SH-SY5Y (cell line): ENCODE measurements at regions not wholly inside any gene's neighbourhood (a gene's known extent, or its start where the extent isn't known, plus 50 kb on each side); places are given as distances from the start of the nearest gene placed in this dataset.

ENCODE experiments used
- GATA2 ChIP-seq: IDR thresholded peaks from 2 replicates; pipeline ENCODE4 v1.6.1; 2011; ENCODE audit warnings: mild to moderate bottlenecking, low read depth, low read length
- GATA3 ChIP-seq: IDR thresholded peaks from 2 replicates; pipeline ENCODE4 v1.6.1; 2011; ENCODE audit warnings: low read depth, mild to moderate bottlenecking, low read length, moderate library complexity

DNA sequence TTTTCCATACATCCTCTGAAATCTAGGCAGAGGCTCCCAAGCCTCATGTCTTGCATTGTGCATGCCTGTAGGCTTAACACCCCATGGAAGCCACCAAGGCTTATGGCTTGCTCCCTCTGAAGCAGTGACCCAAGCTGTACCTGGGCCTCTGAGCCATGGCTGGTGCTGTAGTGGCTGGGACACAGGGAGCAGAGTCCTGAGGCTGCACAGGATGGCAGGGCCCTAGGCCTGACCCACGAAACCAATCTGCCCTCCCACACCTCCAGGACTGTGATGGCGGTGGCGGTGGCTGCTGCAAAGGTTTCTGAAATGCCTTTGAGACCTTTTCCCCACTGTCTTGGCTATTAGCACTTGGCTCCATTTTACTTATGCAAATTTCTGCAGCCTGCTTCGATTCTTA, 429.5 kb downstream of the NPHP4 start:
- TF ChIP-seq GATA2 (no peak), GATA3 (no peak)

DNA sequence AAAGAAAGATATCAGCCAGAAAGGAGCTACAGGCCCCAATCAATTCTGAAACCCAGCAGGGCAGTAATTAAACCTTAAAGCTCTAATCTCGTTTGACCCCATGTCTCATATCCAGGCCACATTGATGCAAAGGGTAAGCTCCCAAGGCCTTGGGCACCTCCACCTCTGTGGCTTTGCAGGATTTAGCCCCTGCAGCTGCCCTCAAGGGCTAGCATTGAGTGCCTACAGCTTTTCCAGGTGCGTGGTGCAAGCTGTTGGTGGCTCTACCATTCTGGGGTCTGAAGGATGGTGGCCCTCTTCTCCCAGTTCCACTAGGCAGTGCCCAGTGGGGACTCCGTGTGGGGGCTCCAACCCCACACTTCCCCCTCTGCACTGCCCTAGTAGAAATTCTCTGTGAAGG, 429.9 kb downstream of the NPHP4 start:
- TF ChIP-seq GATA2, result no peak
- no peak for TF ChIP-seq GATA3

DNA sequence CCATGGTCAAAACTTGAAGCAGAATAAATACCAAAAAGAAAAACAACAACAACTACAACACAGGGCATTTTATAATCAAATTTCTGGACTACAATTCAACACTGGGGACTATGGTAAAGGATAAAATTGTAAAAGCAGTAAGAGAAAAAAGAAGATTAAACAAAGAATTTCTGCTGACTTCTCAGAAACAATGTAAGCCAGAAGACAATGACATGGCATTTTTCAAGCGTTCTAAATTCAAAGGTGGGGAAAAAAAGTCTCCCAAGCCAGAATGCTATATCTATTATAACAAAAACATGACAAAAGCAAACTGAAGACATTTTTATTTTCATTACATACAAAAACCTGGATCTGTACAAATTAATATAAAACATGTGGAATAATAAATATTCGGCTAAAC, 433.1 kb downstream of the NPHP4 start:
- TF ChIP-seq GATA2 (no peak), GATA3 (no peak)

DNA sequence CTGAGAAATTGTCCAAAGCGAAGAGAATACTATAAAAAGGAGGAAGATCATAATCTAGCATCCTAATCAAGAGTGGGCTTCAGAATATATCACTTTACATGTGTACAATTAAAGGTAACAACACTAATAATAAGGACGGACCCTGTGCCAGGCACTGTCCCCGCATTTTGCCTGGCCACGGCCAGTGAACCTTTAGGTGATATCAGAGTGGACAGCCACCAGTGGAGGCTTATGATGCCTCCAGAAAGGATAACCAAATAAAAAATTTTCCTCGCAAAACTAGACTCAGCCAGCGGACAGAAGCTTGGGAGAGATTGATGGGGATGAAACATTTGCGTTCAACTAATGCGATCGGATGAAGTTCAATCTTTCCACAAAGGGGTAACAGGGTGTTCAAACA, 436.4 kb downstream of the NPHP4 start:
- TF ChIP-seq GATA3, result no peak
- TF ChIP-seq GATA2, result no peak

DNA sequence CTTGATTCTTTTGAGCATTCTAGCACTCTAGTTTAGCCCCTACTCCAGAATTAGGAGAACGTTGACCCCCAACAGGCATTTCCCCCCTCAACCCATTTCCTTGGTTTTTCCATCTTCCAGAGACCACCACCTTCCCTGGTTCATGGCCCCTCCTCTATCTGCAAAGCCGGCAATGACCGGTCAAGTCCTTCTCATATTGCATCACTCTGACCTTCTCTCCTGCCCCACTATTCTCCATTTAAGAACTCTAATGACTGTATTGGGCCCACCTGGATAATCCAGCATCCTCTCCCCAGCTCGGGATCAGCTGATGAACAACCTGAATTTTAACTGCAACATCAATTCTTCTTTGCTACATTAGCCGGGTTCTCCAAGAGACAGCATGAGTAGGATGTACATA, 437.4 kb downstream of the NPHP4 start:
- TF ChIP-seq GATA3, result no peak

DNA sequence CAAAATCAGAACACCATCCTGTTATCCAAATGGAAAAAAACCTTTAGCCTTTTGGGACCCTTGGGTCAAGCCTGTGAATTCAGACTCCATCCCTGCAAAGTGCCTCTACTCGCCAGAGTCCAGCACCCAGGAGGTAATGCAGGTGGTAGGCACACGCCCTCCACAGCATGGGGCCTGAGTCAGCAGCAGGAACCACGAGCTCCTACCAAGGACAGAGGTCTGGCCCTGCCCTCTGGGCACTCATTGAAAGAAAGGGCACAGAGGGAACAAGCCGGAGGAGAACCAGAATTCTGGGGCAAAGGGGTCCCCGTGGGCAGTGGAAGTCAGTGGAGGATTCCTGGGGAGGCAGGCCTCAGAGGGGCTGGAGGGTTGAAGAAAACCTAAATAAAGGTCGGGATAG, 438.1 kb downstream of the NPHP4 start:
- TF ChIP-seq GATA2, result no peak
- no peak for TF ChIP-seq GATA3

DNA sequence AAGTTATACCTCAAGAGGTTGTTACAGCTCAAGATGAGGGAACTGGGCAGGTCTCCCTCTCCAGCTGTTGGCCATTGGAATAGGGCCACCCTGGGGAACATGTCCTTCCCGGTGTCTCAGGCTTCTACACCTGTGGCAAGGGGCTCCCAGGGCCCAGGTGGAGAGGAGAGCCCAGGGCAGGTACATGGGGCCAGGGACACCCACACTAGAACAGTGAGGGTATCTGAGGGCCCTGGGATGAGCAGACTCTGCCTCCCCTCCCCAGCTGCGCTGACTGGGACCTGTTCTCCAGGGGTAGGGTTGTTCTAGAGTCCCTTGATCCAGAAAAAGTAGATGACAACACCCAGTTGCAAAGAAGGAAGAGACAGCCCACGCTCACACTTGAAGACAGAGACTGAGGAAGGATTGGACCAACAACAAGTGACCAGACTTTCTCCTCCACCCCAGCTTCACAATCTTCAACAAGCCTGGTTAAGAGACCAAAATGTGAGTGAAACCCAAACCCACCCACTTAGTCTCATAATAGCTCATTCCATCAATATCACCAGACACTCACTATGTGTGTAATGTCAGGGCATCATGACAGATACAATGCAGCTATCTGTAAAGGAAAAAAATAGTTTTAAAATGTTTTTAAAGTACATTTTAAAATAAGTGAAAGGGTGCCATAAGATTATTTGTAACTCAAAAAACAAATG, 439.3 kb downstream of the NPHP4 start:
- TF ChIP-seq GATA2, result no peak
- TF ChIP-seq GATA3, result no peak

DNA sequence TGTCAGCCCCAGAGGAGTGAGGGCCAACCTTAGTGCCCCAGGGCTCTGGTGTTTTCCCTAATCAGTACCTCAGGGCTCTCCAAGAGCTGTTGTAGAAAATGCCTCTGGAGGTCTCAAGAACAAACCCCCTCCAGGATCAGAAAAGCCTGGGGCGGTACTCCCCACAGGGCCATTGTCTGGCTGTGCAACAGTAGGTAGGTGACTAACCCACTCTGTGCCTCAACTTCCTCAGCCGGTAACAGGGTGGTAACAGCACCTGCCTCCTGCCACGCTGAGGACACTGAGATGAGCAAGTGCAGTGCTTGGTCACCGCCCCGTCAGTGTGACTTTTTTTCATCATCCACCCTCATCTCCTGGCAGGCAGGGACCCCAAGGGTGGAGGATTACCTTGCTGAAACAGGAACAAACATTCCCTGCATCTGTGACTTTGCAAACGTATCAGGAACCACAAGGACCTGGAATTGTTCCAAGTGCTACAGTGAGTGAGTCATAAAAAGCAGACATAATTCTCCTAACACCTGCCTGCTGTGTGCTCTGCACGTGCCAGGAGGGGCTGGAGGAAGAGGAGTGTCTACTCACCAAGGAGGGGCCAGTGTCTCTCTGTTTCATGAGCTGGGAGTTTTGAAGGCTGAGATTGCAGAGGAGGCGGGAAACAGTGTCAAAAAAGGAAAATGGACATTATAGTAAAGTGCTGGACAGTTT, 440.8 kb downstream of the NPHP4 start:
- TF ChIP-seq GATA2, result no peak
- TF ChIP-seq GATA3, result no peak

DNA sequence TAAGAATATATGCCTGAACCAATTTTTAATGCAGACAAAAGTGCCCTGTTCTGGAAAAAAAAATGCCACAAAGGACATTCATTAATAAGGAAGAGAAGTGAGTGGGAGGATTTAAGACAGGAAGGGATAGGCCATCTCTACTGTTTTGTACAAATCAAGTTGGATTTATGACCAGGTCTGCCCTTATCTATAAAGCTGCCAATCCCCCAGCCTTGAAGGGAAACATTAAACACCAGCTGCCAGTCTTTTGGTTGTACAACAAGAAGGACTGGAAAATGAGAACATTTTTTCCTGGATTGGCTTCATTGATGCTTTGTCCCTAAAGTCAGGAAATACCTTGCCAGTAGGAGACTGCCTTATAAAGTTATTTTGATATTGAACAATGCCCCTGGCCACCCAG, 444.0 kb downstream of the NPHP4 start:
- TF ChIP-seq GATA3 (no peak), GATA2 (no peak)

DNA sequence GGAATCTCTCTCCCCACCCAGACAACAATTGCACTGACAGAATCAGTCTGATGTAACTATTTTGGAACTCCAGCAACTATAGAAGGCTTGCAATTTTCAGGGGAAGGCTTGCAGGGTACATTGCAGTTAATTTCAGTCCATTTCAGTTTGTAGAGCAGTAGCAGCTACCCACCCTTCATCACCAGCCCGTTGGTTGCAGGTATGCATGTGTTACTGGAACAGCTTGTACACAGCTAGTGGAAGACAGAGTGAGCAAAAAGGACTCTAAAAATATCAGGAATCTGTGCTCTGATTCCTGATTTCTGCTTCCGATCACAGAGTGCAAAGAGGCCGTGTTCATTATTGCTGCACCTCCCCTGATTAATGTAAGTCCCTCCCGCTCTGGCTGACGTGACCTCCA, 449.0 kb downstream of the NPHP4 start:
- no peak for TF ChIP-seq GATA2
- no peak for TF ChIP-seq GATA3

DNA sequence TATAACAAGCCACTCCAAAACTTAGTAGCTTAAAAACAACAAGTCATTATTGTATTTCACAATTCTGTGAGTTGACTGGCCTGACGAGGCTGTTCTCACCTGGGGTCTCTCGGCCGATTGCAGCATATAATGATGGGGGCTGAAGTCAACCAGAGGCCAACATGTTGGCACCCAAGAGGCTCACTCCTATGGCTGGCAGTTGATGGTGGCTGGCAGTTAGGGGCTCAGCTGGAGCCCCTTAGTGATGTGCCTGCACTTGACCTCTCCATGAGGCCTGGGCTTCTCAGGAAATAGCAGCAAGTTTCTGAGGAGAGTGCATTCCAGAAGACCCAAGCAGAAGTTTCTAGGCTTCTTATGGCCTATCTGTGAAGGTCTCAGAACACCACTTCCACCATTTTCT, 459.4 kb downstream of the NPHP4 start:
- TF ChIP-seq GATA2 (no peak), GATA3 (no peak)

DNA sequence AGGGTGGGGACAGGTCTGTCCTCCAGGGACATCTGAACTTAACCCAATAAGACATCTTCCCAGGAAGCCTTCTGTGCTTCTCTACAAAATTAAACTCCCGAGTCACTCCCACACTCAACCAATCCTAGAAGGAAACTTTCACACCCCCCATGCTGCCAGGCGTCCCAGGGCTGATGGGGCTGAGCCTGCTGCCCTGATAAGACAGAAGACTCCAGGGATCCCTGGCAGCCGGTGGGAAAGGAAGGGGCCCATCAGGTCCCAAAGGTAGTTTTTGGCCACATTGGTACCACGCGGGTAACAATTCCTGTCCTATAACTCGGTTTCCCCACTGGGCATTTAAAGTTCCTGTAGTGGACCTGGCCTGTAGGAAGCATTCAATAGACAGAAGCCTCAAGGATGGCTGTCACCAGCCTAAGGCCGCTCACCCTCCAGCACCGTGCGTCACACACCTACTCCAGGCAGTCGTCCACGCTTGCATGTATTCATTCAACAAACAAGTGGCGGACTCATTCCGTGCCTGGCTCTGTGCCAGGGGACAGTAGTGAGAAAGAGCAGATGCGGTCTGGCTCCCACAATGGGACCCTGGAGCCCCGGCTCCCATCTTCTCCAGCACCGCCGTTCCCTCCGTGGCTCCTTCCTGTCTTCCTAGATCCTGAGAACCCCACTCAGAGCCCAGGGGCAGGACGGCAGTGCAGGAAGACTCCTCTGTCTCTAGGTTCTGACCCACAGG, 465.2 kb downstream of the NPHP4 start:
- TF ChIP-seq GATA2 (no peak), GATA3 (no peak)

DNA sequence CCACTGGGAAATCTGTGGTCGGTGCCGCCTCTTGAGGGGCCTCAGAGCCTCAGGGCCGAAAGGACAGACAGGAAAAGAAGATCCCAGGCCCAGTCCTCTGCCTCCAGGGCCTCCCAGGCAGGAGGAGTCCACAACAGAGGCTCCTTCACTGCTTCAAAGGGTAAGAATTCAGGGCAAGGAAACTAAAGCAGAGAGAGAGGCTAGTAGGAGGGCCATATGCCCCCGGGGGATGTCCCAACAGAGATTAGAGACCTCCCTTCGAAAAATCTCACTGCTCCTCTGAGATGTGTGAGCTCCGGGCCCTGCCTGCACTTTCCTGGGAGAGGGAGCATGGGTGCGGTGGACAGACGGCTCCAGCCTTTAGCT, 465.9 kb downstream of the NPHP4 start:
- TF ChIP-seq GATA3 (no peak), GATA2 (no peak)

DNA sequence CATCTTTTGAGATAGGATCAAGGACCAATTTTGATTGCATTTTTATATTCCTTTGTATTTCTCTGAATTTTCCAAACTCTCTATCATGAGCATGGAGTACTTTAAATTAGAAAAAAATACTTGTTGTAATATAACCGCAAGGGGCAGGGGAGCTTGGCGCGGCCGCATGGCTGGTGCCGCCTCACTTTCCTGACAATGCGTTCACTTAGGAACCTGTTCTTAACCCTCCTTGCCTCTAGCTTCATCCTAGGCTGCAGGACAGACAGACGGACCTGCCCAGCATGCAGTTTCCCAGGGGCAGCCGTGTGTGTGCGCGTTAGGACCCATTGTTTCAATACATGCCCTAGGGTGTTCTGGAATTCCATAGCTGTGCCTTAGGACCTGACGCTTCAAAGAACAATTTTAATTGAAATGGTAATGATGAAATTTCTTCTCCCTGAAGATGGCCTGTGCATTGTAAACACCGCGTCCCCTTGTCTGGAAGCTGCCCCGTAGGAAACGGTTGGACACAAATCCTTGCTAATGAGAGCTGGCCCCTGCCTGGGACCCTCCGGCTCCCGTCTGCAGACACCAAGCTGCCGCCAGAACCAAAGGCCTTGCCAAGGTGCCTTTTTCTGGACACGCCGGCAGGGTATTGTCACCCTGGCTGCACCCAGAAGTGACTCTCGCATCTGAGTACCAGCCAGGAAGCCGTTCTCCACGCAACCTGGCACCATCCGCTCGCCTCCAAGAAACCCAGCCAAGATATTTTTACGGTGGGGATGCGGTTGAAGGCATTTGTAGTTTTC, 466.4 kb downstream of the NPHP4 start:
- no peak for TF ChIP-seq GATA2
- no peak for TF ChIP-seq GATA3
